ENCODE measurements at regions not wholly inside any gene's neighbourhood (a gene's known extent, or its start where the extent isn't known, plus 50 kb on each side); places are given as distances from the start of the nearest gene placed in this dataset.
"Not testable (repeated sequence)": the region's sequence is repeated elsewhere in the genome, so short reads cannot be mapped to it uniquely, and the experiment has no call there.

DNA sequence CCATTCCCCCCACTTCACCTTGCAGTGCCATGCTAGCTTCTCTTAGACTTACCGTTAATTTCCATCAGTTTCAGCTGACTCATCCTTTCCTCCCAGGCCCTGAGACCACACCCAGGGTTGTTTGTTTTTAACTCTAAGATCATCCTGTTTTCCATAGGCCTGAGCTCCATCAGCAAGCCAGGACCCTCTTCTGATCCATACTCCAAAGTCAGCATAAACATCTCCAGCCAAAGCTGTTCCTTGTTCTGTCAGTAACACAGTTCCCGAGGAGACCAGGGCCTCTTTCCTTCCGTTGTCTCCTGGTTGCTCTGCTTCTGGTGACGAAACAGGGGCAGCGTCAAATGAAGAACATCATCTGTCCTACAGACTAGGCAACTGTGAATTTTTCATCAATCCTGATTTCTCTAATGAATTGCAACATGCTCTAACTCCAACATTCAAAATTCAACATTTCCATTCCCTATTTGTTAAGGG is 83.8 kb upstream of the HNF1B start:
- no peak for DNase-seq

DNA sequence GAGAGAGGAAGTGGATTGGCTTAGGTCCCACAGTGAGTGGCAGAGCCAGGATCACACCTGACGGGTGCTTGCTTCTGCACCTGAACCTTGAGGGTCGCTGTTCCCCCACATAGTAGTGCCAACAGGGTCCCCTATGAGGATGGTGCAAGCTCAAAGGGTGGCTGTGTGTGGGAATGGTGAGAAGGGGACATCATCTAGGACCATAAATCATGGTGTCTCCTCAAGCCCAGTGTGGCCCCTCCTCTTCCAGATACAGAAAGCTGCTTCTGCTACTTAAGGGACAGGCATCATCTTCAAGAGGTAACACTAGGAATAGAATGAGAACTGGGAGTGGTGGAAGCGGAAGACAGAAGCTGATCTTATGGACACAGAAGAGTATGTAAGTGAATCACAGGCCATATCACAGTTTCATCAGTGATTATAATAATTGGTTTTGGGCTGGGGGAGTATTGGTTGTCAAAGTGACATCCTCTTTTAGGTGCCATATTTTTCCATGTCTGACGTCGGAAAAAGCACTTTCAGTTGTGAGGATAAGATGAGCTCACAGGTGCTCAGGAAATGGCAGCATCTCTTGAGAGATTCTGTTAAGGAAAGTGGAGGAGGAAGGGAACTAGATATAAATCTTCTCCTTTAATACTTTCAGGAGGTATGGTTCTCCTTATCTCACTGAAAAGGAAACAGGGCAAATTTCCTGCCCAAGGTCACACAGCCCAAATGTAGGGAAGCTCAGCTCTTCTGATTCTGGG is 83.2 kb upstream of the HNF1B start:
- DNase-seq = no peak

DNA sequence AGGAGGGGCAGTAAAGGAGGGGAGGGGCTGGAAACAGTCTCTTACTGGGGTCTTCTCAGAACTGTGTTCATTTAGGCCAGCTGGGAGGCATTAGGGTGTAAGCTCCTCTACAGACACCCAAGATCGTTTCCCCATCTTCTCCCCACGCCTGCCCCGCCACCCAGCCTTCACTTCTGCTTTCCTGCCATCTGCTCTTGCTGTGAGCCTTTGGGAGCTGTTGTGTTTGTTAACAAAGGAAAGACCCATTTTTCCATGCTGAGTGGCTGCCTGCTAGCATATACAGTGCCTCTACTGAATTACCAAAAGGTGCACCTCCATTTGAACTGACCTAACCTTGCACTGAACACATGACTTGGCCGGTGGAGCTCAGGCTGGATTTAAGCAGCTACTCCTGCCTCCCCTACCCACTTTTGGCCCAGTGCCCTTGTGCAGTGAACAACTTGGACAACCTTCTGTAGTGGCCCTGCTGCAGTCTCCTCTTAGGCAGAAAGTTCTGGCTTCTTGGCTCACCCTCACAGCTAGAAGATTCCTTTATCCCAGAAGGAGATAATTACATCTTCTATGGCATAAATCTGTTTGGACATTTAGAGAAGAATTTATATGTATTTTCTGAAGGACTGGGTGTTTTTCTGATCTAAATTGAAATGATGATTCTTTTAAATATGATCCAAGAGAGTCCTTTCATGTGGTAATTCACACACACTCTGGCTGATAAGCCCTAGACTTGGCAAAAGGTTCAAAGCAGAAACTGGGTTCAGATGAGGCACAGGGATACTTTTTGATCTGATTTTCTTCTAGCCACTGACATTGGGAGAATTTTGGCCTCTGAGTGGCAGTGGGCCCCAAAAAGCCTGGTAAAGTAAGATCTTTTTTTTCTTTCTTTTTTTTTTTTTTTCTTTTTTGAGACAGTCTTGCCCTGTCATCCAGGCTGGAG is 81.9 kb upstream of the HNF1B start:
- DNase-seq = no peak

DNA sequence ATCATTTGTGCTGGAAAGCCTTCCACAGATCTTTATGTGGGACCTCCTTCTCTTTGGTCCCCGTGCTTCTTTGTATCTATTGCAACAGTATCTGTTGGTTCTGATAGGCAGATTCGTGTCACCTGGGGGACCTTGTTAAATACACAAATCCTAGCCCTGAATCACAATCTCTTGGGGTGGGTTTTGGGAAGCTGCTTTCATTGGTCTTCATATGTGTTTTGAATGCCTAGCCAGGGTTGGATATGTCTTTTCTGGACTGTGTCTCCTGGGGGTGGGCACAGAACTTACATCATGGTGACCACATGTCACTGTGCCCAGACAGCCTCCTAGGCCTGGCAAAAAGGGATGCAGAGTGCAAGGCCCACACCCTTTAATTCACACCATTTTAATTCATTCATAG is 81.0 kb upstream of the HNF1B start:
- no peak for DNase-seq

DNA sequence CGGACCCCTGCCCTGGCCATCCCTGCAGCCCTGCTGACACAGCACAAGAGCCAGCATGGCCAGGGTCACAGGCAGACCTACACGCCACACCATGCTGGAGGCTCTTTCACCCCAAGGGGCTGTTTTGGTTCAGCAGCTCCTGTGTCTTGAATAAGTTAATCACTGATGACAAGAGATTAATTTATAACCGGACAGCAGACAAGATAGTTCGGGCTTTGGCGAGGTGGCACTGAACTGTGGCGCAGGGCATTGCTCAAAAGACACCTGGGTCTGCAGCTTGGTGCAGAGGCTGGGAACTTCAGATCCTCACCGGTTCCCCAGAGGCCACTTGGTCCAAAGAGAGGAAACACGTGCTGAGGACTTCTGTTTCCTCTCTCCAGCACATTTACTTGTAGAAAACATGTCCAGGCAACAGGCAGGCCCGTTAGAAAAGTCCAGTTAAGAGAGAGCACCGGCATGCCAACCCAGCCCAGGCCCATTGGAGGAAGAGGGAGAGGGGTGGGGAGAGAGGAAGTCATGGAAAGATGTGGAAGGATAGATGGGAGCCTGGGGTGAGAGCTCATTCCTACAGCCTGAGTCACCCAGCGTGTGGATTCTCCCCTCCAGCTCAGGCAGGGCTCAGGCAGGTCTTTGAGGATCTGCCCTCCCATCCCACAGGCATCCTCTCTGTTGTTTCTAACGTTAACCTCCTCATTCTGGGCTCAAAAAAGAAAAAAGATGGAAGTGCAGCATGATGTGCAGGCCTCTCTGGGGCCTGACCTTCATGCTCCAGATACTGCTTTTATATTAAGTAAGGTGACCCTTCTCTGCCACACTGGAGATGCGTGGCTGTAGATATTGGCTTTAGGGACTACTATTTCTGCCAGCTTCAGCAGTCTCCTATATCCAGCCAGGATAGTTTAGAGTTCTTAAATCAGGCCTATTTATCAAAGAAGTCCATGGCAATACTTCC is 80.0 kb upstream of the HNF1B start:
- DNase-seq = no peak

DNA sequence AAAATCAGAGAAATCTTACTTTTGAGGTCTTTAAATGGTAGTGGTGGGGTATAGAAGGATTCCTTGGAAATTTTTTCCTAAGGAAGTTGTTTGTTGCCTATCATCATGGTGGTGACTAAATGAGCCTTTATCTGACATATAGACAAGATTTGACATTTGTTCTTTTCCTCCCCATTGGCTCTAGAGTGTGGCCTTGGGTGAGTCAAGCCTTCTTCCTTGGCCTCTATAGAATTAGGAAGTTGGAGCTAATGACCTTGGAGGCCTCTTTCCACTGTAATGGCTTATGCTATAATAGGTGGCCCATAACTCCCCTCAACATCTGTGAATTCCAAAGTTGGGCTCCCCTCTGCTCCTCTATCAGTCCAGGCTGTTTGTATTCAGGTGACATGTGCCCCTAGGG is 79.1 kb upstream of the HNF1B start:
- DNase-seq = no peak

DNA sequence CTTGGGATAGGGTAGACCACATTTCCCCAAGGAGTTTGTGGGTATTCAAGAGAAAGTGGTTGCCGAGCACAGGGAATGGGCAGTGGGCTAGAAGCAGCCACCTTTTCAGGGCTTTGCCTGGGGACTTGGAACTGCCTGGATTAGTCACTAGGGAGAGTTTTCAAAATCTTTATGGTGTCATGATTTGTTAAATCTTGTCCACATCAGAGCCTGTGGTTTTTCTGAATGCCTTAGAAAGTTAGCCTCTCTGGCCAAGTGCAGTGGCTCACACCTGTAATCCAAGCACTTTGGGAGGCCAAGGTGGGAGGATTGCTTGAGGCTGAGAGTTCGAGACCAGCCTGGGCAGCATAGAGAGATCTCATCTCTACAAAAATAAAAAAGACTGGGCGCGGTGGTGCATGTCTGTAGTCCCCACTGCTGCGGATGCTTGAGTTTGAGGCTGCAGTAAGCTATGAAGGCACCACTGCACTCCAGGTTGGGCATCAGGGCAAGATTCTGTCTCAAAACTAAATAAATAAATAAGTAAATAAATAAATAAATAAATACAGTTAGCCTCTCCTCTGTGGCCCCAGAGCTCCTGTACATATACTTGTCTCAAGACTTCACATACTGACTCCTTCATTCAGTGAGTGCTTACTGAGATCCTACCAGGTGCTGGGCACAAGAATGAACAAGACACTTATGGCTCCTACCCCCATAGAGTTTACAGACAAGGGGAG is 76.3 kb upstream of the HNF1B start:
- no peak for DNase-seq

DNA sequence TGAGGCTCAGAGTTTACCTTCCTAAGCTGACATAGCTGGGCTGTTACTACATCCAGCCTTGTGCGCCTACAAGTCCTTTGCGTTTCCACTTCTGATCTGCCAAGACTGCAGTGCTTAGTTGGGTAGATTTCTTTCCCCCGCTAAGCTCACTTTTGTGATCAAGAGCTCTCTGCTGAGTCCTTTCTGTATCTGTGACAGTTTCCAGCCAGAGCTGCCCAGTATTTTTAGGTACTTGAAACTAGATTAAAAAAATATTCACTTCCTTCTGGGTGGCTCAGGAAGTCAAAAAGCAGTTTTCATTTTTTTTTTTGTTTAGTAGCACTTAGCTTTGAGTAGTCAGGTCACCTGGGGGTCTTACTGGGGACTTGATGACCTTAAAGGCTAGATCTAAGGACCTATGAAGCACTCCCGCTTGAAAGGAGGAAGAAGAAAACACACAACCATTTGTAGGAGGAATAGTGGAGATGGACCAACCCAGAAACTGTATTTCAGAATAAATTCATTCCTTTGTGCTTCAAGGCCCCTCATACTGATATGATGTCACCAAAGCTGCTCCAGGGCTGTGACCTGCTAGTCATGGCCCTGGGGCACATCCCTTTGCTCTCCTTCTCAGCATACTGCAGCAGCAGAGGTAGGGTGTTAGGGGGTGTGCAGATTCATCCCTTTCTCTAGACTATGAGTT is 75.6 kb upstream of the HNF1B start:
- DNase-seq = no peak

DNA sequence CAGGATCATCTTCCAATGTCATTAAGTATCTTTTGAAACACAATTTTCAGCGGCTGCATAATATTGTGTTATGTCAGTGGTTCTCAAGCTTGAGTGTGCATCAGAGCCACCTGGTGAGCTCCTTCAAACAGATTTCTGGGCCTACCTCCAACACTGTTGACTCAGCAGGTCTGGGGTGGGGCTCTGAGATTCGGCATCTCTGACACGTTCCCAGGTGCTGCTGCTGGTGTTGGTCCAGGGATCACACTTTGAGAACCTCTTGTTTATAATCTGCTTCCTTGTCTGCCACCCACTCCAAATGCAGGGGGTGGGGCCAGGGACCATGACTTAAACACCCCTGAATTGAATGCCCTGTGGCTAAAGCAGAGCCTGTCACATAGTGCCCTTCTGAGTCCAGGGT is 73.8 kb upstream of the HNF1B start:
- no peak for DNase-seq

DNA sequence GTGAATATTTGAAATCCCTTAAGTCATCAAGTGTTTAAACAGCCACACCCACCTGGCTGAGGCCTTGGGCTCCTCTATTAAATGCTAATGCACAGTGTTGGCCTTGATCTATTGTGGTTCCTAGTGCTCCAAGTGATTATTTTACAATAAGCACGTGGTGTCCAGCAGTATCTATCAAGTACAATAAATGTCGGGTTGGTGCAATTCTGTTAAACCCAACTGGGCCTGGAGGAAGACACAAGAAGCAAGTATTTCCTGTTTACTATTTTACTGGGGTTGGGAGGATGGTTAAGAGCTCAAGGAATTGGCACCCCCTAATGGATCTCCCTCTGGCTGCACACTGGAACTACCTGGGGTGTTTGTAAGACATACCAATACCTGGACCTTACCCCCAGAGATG is 72.1 kb upstream of the HNF1B start:
- no peak for DNase-seq

DNA sequence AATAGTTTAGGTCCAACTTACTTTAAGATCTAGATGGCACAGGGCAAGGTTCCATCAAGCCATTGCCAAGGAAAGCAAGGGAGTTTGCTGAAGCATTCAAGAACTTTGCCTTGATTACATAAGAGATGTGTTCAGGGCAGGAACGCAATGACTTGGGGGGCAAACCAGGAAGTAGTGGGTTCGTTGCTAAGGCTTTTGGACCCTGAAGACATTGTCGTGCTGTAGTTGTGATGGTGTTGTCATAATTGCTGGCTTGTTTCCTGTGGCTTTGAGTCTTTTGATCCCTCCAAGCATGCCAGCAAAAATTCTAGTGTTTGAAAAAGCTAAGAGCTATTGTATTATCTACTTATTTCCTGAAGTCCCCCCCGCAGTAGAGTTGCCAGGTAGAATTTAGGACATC is 70.7 kb upstream of the HNF1B start:
- DNase-seq = no peak

DNA sequence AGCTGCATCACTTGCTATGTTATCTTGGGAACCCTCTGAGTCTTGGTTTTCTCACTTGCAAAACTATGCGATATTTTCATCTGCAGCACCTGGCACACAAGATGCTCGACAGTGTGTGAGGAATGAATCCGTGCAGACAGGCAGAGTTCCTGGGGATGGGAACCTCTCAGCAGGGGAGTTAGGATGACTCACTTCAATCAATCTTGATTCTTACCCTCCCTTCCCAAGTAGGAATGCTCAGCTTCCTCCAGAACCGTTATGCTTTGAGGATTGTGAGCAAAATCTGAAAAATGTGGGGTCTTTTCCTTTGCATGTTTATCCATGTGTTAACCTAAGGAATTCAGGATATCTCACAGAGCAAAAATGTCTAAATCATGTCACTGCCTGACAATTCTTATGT is 68.9 kb upstream of the HNF1B start:
- DNase-seq = no peak

DNA sequence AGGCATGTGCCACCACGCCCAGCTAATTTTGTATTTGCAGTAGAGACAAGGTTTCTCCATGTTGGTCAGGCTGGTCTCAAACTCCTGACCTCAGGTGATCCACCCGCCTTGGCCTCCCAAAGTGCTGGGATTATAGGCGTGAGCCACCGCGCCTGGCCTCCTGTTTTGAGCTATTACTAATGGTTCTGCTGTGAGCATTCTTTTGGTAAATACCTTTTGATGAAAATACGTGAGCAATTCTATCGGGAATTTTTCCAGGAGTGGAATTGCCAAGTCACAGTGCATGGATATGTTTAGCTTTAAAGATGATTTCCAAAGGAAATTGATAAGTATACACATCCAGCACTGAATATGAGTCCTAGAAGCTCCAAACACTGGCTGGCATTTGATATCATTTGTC is 64.0 kb upstream of the HNF1B start:
- DNase-seq = not testable (repeated sequence)

DNA sequence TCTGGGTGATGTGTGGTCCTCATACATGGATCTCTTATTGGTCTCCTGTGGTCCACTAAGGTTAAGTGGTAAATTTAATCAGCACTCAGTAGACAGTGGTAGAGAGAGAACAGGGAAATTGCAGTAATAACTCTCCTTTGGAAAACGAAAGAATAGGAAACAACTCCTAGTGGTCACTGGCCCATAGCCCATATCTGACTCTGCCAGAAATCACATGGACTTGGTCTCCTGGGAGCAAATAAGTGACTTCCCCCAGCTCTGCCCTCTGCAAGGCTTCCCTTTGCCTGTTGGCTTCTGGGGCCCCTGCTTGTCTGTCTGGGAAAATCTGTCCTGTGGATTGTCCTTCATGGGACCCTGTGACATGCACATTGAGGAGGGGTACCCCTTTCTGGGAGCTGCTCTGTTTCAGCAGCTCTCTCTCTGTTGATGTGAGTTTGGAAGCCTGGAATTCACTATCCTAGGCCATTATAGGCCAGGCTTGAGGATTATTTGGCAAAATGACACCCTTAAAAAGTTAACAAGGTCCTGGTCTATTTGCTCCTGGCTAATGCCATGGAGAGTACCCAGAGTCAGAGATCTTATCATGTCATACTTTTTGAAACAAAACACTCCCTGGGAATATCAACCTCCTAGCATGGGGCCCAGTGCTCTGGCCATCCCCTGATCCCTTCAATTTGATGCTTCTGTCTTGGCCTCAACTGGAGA is 58.0 kb upstream of the HNF1B start:
- DNase-seq = no peak

DNA sequence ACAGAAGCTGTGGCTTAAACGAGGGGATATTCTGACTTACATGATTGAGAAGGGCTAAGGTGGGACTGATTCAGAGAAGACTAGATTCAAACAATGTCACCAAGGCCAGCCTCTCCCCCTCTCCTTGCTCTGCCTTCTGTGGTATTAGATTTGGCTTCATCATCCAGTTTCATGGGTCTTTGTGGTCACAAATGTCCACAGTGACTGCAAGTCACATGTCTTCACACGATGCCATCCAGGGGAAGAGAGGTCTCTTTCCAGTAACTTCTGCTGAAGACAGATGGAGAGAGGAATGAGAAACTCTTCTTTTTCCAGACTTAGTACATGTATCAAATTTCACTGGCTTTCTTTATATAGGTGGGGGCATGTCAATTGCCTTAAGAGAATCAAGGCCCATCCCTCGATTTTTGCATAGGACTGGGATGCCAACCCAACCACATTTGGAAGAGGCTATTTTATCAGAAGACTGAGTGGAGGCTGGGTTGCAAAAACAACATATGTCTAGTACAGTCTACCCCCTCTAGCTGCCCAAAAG is 57.3 kb upstream of the HNF1B start:
- DNase-seq = no peak

DNA sequence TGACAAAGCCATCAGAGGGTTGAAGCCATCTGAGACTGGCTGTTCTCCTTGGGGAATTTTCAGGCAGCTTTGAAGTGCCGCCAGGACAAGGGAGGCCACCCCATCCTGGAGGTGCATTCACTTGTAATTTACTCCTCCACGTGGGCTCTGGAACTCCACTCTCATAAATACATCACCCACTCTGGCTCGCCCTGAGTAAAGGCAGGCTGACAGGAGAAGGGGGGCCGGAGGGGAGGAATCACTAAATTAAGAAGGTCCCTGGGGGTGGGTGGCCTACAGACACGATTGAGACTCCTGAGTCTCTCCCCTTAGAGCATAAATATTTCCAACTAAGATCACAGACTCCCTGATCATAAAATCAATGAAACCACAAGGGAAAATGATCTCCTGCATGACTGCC is 56.3 kb upstream of the HNF1B start:
- DNase-seq = no peak

DNA sequence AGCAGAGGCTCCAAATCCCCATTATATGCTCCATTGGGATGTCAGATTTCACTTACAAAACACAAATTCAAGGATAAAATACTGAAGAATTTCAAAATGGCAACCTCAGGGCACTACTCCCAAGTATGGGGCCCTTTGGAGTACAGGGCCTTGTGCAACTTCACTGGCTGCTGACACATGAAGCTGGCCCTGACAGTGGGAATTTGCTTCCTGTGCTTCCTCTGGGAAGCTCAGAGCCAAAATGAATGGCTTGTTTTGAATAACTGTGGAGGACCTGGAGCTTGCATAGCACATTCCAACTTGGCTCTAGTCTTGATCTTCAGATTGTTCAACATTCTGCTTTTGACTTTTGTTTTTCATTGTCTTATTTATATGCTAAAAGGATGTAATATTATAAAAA is 52.3 kb upstream of the HNF1B start:
- DNase-seq = no peak

DNA sequence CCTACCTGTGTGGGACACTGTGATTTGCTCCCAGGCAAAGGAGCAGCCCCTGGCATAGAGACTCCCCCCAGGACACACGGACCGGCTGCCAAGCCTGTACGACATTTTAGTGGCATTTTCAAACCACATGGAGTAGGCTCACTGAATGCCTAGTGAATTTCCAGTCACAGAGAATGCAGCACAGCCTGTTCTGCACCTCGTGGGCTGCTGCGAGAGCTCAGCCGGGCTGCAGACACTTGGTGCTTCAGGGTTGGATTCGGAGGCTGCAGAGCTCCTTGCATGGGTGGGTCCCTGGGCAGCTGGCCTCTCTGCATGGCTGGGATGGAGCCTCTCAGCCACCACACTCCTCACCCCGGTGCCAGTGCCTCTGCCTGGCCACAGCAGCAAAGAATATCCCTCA is 51.2 kb upstream of the HNF1B start:
- no peak for DNase-seq
